ENCODE measurements at regions not wholly inside any gene's neighbourhood (a gene's known extent, or its start where the extent isn't known, plus 50 kb on each side); places are given as distances from the start of the nearest gene placed in this dataset.
"Not testable (repeated sequence)": the region's sequence is repeated elsewhere in the genome, so short reads cannot be mapped to it uniquely, and the experiment has no call there.

DNA sequence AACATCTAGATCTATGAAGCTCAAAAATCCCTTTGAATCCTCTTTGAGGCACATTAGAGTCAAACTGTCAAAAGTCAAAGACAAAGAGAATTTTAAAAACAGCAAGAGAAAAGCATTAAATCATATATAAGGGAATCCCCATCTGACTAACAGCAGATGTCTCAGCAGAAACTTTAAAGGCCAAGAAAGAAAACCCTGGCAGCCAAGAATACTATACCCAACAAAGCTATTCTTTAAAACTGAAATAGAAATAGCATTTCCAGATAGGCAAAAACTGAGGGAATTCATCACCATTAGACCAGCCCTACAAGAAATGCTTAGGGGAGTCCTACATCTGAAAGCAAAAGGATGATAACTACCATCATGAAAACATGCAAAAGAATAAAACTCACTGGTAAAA, 211.2 kb upstream of the PDZRN3 start:
- no peak for DNase-seq

DNA sequence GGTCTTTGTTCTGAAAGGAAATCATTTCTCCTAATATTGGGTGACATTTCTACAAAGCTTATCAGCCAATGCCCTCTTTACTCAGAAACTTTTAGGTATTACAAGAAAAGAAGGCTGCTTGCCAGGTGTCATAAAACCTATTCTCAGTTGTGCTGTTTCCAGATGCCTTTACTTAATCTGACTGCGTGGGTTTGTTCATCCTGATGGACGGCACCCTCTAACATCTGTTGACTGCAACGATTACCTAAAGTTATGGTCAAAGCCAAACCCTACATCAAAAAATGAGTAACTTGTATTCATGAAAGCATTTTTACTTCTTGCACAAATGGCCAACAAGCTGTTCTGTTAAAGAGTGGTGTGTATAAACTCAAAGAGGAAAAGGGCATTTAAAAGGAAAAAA, 207.7 kb upstream of the PDZRN3 start:
- no peak for DNase-seq

DNA sequence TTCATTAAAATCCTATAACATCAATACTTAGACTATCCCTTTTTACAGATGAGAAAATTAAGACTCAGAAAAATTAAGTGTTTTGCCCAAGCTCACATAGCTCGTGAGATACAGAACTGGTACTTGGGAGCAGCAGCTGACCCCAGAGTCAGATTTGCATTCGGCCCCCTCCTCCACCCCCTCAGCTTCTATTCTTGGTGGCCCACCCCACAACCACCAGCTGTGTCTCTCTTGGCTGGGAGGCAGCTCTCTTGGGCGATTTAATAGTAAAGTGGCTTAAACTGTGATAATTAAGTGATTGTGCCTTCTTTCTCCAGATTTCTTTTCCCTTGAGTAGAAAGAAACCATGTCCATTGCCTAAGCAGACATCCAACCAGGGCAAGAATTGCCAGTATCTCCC, 203.6 kb upstream of the PDZRN3 start:
- DNase-seq, result no peak

DNA sequence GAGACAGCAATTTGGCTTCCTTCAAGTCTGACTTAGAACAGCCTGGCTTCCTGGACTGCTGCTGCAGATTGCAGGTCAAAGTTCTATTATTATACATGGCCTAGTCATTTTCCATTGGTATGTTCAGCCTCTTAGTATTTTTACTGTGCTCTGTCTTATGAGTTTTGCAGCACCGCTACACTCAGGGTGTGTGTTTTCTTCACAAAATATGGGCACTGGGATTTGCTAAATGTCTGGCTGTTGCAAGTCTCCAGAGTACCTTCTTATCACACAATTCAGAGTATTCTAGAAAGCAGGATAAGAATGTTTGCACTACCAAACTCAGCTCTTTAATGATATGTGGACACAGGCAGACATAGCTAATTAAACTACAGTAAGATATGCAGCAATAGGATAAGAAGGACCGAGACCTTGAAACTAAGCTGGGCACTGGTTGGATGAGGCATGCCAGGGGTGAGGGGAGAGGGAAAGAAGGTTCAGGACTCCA, 203.0 kb upstream of the PDZRN3 start:
- no peak for DNase-seq

DNA sequence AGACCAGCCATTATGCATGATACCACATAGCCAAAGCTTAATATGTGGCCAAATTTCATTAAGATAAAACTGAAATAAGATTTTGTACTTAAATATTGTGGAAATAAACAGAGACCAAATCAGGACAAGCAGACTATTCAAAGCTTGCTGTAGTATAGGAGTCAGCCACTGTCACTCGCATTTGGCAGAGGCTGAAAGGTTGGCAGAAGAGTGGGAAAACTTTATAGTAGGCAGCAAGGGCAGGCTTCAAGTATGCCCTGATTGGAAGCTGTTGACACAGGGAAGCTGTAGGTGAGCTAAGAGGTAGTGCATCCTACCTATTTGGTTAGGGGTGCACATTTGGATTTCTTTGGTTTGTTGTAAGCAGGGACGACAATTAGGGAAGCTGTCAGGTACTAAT, 202.5 kb upstream of the PDZRN3 start:
- DNase-seq, result no peak

DNA sequence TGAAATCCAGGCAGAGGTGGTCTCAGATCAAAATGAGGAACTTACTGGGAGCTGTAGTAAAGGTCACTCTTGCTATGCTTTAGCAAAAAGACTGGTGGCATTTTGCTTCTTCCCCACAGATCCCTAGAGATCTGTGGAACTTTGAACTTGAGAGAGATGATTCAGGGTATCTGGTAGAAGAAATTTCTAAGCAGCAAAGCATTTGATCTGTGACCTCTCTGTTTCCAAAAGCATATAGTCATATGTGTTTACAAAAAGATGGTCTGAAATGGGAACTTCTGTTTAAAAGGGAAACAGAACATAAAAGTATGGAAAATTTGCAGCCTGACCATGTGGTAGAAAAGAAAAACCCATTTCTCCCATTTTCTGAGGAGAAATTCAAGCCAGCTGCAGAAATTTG, 196.2 kb upstream of the PDZRN3 start:
- DNase-seq, result not testable (repeated sequence)

DNA sequence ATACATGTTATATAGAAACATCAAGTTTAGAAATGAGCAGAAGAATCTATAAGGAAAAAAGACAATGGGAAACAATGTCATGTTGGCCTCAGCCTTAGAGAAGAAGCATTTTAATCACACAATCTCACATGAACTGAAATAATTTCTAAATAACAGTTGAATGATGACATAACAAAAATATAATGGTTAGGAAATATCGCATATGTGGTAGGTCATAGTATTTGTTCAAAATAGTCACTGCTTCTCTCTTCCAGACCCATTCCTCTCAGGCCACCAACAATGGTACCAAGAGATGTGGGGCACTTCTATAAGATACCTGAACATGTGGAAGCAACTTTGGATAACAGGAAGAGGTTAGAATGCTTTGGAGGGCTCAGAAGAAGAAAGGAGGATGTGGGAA, 195.7 kb upstream of the PDZRN3 start:
- no peak for DNase-seq

DNA sequence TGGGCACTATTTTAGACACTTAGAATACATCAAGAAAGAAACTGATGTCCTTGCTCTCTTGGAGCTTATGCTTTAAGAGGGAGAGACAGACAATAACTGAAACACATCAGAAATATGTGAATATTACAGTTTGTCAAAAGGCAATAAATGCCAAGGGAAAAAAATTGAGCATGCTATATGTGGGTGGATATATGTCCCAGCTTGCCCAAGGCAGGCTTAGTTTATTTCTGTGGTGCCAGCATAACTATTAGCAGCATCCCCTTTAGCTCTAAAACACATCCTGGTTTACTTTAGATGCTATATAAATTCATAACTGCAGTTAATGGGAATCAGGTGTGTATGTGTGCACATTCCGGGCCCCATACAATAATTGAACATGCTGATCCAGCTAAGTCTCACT, 191.2 kb upstream of the PDZRN3 start:
- DNase-seq, result no peak

DNA sequence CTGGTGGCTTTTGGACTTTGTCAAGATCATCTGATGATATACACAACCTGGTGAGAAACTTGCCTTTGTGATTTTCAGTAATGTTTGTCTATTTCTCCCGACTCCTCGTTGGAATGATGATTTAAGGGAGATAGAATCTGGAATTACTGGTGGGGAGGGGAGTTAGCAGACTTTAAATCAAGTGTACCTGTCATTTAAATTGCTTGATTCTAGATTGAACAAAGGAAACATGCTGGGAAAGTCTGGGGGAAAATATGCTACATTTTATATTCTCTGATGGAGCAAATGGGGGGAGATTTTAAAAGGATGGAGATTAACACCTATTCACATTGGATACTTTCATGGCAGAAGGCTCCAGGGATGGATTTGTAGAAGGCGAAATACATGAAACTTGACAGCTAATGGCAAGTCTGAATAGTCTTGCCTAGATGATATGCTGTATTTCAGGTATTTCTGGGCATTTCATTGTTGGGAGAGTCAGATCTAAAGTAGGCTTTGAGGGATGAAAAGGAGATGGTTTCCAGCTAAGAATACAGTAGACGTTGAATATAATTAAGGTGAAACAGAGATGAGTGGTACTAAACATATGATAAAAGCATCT, 189.1 kb upstream of the PDZRN3 start:
- DNase-seq, result no peak

DNA sequence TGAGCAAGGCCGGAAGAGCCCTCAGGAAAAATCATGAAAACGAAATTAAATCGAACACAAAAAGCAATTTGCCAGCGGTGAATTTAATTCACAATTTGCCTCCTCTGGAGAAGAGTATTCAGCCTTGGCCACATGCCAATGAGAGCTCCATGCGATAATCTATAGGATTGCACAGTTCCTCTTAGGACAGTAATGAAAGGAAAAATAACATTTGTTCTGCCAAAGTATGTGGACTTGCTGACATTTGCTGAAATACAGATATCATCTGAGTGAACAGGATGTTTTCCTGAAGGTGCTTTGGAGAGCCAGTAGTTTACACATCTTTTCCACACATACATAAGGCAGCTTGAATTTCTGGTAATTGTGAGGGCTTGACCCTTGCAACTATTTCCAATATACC, 188.6 kb upstream of the PDZRN3 start:
- DNase-seq, result no peak

DNA sequence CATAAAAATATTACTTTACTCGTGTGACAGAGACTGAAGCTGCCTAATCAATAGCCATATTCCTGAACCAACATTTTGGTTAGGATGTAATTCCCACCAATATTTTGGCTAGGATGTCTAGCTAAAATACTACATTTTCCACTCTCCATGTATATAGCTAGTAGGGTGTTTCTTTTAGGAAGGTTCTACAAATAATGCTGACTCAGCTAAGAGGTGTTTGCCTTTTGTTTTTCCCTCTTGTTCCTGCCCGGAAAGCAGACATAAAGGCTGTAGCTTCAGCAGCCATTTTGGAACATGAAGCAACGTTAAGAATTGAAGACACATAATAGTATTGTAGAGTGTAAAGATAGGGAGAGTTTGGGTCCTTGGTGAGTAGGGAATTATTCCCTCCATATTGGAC, 187.3 kb upstream of the PDZRN3 start:
- no peak for DNase-seq

DNA sequence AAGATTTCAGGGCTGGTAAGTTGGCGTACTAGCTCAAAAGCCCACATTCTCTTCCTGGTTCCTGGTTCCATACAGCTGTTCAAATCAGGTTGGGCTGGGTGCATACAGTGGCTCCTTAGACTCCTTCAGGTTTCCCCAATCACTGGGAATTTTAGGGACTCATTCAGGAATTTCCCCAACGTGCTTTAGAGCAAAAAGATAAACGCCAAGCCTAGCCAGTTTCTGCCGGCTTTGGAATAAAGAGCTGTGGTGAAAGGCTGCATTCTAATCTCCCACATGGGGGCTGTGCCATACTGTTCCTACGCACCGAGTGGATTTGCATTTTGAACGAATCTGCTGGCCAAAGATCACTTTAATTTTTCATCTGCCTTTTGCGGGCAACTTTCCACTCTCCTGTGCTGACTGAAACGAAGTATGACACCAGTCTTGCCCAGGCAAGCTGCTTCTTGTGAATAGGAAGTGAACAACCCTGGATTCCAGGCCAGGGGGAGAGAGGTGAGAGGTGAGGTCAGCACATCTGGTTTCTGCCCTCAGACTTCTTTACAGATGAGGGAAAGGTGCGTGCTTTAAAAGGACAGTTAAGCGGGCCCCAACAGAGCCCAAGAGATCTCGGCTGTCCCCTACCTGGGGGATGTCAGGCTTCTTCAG, 184.2 kb upstream of the PDZRN3 start:
- DNase-seq, result no peak

DNA sequence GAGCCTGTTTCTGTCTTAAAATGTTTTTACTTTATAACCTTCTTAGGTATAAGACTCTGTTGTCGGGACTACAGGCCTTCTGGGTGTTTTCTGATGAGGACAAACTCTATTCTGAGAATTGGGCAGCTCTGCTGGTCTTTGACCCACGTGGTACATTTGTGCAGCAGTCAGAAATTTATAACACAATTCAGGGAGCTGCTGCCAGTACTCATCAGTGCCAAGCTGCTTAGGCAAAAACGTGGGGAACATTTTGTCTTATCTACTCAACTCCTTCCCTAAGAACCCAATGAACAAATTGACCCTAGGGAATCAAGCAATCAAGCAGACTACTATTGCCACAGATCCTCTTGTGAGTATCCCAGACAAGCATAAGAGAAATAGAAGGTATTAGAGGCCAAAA, 180.7 kb upstream of the PDZRN3 start:
- DNase-seq, result no peak

DNA sequence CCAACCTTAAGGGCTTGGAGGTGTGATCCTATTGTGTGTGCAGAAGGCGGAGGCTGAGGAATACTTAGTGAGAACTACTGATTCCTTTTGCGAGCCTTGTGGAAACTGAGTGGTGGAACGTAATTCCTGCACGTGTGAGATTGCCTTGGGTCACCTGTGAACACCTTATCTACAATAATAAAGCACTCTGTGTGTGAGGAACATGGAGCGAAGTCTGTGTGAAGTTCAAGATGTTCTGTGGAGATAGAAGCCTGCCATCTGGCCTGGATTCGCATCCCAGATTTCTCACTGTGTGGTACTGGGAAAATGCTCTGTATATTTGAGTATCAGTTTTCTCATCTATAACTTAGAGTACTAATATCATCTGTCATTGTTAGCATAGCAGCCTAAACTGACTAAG, 179.5 kb upstream of the PDZRN3 start:
- DNase-seq, result no peak

DNA sequence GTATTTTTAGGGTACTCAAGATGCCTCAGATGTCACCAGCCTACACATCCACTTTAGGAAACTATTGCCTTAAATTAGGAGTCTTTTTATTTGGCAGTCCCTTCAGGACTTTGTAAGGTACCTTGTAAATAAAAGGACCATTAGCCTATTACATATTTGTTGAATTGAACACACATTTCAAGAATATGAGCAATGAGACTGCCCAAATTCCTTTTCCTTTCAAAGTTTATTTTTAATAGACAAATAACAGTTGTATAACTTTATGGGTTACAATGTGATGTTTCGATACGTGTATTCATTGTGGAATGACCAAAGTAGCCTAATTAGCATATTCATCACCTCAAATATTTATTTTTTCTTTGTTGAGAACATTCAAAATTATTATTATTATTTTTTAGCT, 176.7 kb upstream of the PDZRN3 start:
- no peak for DNase-seq

DNA sequence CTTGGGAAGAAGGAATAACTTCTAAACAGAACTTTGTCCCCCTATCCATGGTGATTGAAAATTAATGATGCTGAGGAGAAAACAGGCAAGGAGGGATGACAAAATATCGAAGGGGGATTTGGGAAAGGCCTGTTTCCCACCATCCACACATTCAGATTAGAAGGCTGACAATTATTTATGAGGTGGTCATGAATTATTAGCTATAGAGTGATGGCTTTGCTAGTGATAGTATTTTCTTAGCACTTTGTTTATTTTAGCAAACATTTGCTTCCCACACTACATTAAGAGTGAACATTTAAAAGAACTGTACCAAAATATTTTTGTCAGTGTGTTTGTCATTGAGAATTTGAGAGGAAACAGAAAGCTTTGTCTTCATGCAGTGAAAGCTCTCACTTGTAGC, 172.6 kb upstream of the PDZRN3 start:
- no peak for DNase-seq

DNA sequence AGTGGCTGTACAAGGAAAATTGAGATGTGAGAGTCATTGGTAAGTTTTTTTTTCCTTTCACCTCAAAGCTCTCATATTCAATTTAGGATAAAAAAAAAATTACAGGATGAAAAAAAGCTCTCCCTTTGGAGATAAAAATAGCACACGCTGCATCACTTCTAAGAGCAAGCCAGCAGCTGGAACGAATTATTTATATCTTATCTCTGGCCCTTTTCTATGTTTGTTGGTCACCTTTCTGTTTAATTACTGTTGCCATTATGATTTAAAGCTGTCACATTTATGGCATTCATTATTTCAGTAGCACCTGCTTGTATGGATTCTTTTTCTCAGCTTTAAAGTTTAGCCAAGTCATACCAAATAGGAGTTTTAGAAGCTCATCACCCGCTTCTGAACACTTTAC, 171.6 kb upstream of the PDZRN3 start:
- DNase-seq, result no peak

DNA sequence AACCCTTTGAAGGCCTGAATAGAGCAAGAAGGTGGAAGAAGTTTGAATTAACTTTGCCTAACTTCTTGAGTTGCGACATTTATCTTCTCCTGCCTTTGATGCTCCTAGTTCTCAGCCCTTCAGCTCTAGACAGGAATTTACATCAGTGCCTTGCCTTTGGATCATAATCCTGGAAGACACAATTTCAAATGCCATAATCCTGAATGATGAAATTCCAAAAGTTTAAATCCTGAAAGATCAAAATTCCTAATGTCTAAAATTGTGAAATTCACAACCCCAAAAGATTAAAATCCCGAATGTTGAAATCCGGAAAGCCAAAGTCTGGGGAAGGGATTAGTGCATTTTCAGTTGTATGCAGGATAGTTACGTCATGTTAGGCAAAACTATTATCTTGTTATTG, 166.6 kb upstream of the PDZRN3 start:
- no peak for DNase-seq

DNA sequence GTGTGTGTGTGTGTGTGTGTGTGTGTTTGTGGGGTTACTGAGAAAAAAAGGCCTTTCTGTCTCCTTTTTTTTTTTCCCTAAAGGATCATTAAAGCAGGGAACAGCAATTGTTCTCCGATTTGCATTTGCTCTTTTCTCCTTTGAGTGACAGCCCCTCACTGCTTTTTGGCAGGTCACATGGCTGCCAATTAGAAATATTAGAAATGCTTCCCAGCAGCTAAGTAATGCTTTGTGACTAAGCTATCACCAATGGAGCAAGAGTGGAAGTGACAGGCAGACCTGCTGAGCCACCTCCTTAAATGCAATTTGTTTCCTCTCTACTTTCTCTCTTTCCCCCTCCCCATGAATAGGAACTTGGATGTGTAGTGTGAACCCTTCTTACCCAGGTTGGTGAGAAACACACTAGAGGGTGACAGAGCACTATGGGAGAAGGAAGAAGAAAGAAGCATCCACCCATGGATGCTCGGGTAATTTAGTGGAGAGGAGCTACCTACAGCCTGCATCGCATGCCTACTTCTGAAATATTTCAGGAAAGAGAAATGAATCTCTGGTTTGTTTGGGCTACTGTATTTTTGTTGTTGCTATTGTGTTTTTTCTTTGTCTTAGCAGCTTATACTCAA, 165.2 kb upstream of the PDZRN3 start:
- DNase-seq, result no peak

DNA sequence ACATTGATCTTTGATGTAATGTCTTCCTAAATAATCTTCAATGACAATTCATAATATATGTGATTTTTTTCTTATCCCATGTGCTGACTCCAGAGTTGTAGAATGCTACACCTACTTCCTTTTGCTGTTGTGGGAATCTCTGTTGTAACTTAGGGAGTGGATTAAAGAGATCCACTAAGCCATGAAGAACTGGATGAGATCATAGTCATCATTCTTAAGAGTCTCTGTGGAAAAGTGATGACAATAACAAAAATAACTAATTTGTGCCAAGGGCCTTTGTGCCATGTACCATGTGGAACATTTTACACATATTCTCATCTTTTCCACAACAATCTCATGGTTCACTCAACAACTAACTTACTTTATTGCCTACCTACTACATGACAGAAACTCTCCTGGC, 162.9 kb upstream of the PDZRN3 start:
- no peak for DNase-seq

DNA sequence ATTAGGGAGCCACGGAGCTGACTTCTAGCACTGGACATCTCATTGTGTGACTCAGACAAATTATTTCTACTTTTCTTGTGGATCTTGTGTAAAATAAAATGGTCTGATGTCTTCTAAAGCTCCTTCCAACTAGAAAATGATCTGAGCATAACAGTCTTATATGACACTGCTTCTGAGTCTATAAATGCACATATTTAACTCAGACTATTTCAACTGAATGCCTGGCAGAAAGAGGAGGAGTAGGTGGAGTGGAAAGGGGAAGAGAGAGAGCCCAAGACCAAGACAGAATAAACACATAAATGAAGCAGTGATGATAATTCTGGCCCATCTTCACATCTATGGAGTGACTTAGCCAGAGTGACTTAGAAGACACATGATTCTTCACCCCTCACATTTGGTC, 162.3 kb upstream of the PDZRN3 start:
- no peak for DNase-seq

DNA sequence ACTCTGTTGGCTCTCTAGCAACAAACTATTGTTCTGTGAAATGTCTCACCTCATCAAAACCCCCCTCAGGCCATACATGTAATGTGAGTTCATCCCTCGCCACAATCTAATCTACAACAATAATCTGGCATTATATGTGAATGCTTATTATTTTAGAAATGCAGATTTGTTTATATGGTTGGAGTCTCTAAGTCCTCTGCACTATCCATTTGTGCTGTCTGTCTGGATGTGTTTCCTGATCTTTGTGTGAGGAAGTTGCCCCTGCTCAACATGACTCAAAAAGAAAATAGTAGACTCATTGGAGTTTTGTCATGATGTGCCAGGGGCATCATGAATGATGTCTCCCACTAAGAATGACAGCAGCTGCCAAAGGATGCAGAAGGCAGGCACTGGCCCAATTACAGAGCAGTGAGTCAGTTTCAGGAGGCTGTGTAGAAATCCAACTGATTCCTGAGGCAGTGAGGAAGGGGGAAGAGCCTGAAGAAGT, 161.6 kb upstream of the PDZRN3 start:
- no peak for DNase-seq

DNA sequence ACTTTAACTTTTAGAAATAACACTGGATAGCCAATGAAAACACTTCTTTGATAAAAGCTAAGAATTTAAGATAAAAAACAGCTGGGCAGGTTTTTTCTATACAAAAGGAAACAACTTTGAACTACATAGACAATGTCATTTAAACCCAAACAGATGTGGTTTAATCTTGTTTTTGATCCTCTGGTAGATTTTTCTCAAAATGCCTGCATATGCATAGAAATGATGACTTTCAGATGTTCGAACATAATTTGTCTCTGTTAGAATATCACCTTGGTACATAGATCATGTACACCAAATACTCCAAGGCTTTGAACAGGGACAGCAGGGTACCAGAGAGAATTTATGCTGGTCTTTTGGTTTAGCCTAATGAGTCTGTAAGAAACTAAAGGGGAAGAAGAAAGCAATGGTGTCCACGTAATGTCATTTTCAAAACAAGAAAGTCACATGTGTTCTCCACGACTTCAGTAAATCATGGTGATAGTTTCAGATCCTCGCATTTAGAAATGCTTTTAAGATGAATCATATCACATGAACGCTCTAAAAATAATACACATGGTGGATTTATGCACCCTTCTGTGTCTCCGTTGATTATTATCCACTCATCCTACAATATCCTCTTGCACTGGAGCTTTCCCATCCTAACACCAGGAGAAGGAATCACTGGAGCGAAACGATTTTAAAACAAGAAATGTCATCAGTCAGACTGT, 160.1 kb upstream of the PDZRN3 start:
- DNase-seq, result no peak

DNA sequence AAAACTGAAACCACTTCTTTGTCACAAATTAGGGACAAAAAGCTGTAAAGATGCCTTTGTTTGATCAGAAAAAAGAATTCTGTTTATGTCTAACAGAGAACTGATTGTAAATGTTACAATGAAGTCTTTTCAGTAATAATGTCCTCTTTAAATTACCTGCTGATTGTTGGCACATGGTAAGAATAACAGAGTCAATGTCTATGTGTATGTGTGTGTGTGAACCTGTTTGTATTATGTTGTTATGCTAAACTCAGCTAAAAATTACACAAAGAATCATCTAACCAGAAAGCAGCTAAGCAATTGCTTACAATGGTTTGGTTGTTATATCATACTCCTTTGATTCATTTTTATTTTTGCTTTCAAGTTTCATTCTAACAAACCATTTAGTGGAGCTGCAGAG, 159.1 kb upstream of the PDZRN3 start:
- DNase-seq, result no peak
